SJCRH30 (cell line): ENCODE measurements at regions not wholly inside any gene's neighbourhood (a gene's known extent, or its start where the extent isn't known, plus 50 kb on each side); places are given as distances from the start of the nearest gene placed in this dataset.

Source experiments
- DNase-seq, 2 experiments: peaks; one replicate each; pipeline ENCODE4 v3.0.0-alpha.2; 2015 to 2020
- H3K27ac ChIP-seq: fragments of 250-450 bp; sonication (Bioruptor Pico); 2 replicates; pipeline ENCODE4 v1.5.1; 2020; ENCODE audit warnings: mild to moderate bottlenecking, moderate library complexity
- H3K27me3 ChIP-seq: fragments of 250-450 bp; sonication (Bioruptor Pico); 2 replicates; pipeline ENCODE4 v1.5.1; 2020; ENCODE audit warnings: mild to moderate bottlenecking, moderate library complexity
- H3K36me3 ChIP-seq: fragments of 250-450 bp; sonication (Bioruptor Pico); 2 replicates; pipeline ENCODE4 v1.5.1; 2020; ENCODE audit warnings: mild to moderate bottlenecking, moderate library complexity
- H3K4me1 ChIP-seq: fragments of 250-450 bp; sonication (Bioruptor Pico); 2 replicates; pipeline ENCODE4 v1.5.1; 2020; ENCODE audit warnings: mild to moderate bottlenecking, moderate library complexity
- H3K4me3 ChIP-seq: fragments of 250-450 bp; sonication (Bioruptor Pico); 2 replicates; pipeline ENCODE4 v1.5.1; 2020; ENCODE audit warnings: mild to moderate bottlenecking, moderate library complexity
- H3K9me3 ChIP-seq: fragments of 250-450 bp; sonication (Bioruptor Pico); replicated peaks from 2 replicates; pipeline ENCODE4 v1.5.1; 2020; ENCODE audit warnings: mild to moderate bottlenecking, moderate library complexity

- DNase-seq: no peak
- no peak overlapping the region for H3K27ac ChIP-seq
- no peaks in the 10 kb centered on the region for H3K36me3 ChIP-seq
- H3K9me3 ChIP-seq: peaks cover 3% of the 10 kb centered on the region; the same call in 1 of the 2 replicates
- H3K4me1 ChIP-seq: no peaks in the 10 kb centered on the region
- H3K27me3 ChIP-seq: no peaks in the 10 kb centered on the region
- H3K4me3 ChIP-seq: no peak overlapping the region
These were observed 162.8 kb downstream of the PJA2 start for GRCh38 chr5:109246841-109247592.
